Stomach smooth muscle (tissue), 2 donors: ENCODE measurements at regions not wholly inside any gene's neighbourhood (a gene's known extent, or its start where the extent isn't known, plus 50 kb on each side); places are given as distances from the start of the nearest gene placed in this dataset.

ENCODE experiments used
- H3K27ac ChIP-seq: one replicate; pipeline ENCODE4 v1.7.0; 2013; ENCODE audit warnings: mild to moderate bottlenecking, low read length, inconsistent platforms
- H3K27me3 ChIP-seq, 2 donors: one replicate each; pipeline ENCODE4 v1.7.0; 2013; ENCODE audit warnings: low read length in 2 of 2; ENCODE audit not compliant: insufficient read depth in 2 of 2, control insufficient read depth in 1 of 2
- H3K36me3 ChIP-seq, 2 donors: one replicate each; pipeline ENCODE4 v1.7.0; 2013; ENCODE audit warnings: low read length in 2 of 2; ENCODE audit not compliant: control insufficient read depth in 2 of 2, insufficient read depth in 2 of 2
- H3K4me1 ChIP-seq: one replicate; pipeline ENCODE4 v1.7.0; 2013; ENCODE audit warnings: low read length; ENCODE audit not compliant: control insufficient read depth, insufficient read depth
- H3K4me3 ChIP-seq, 2 donors: one replicate each; pipeline ENCODE4 v1.7.0; 2013; ENCODE audit warnings: low read length in 2 of 2
- H3K9ac ChIP-seq, 2 donors: one replicate each; pipeline ENCODE4 v1.7.0; 2013; ENCODE audit warnings: low read length in 2 of 2, mild to moderate bottlenecking in 1 of 2
- H3K9me3 ChIP-seq, 2 donors: one replicate each; pipeline ENCODE4 v1.7.0; 2013; ENCODE audit warnings: low read length in 2 of 2; ENCODE audit not compliant: control insufficient read depth in 2 of 2
- donor health status: healthy.
- donor health status: Pancreatic carcinoma.

- H3K27me3 ChIP-seq: no peaks in the 10 kb centered on the region
- no peak overlapping the region for H3K27ac ChIP-seq
- H3K9me3 ChIP-seq: no peaks in the 10 kb centered on the region
- no peaks in the 10 kb centered on the region for H3K36me3 ChIP-seq
- no peaks in the 10 kb centered on the region for H3K4me1 ChIP-seq
- no peak overlapping the region for H3K4me3 ChIP-seq
- no peak overlapping the region for H3K9ac ChIP-seq
These were observed 904.9 kb downstream of the CENPC start for GRCh38 chr4:66640233-66640990.

GRCh38 chr4:66639361-66639760 lies 905.9 kb downstream of the CENPC start:
- no peak overlapping the region for H3K4me3 ChIP-seq
- no peak overlapping the region for H3K27ac ChIP-seq
- no peaks in the 10 kb centered on the region for H3K9me3 ChIP-seq
- H3K36me3 ChIP-seq: no peaks in the 10 kb centered on the region
- no peaks in the 10 kb centered on the region for H3K4me1 ChIP-seq
- no peaks in the 10 kb centered on the region for H3K27me3 ChIP-seq
- H3K9ac ChIP-seq: no peak overlapping the region

- Histone ChIP-seq H3K9ac (no peak overlapping the region), H3K36me3 (no peaks in the 10 kb centered on the region), H3K4me1 (no peaks in the 10 kb centered on the region), H3K27me3 (no peaks in the 10 kb centered on the region), H3K9me3 (no peaks in the 10 kb centered on the region), H3K27ac (no peak overlapping the region), H3K4me3 (no peak overlapping the region)
These were observed 909.0 kb downstream of the CENPC start for GRCh38 chr4:66636349-66636748.

GRCh38 chr4:66633477-66633876 lies 911.8 kb downstream of the CENPC start:
- Histone ChIP-seq H3K36me3 (no peaks in the 10 kb centered on the region), H3K27ac (no peak overlapping the region), H3K9ac (no peak overlapping the region), H3K4me3 (no peak overlapping the region), H3K9me3 (no peaks in the 10 kb centered on the region), H3K27me3 (no peaks in the 10 kb centered on the region), H3K4me1 (no peaks in the 10 kb centered on the region)

- Histone ChIP-seq H3K4me3 (no peak overlapping the region), H3K4me1 (no peaks in the 10 kb centered on the region), H3K9me3 (no peaks in the 10 kb centered on the region), H3K9ac (no peak overlapping the region), H3K36me3 (no peaks in the 10 kb centered on the region), H3K27me3 (no peaks in the 10 kb centered on the region), H3K27ac (no peak overlapping the region)
These were observed 915.4 kb downstream of the CENPC start for GRCh38 chr4:66629927-66630326.

GRCh38 chr4:66628146-66628545 lies 917.2 kb downstream of the CENPC start:
- H3K9ac ChIP-seq: no peak overlapping the region
- H3K27me3 ChIP-seq: no peaks in the 10 kb centered on the region
- H3K36me3 ChIP-seq: no peaks in the 10 kb centered on the region
- H3K4me1 ChIP-seq: no peaks in the 10 kb centered on the region
- no peak overlapping the region for H3K27ac ChIP-seq
- no peaks in the 10 kb centered on the region for H3K9me3 ChIP-seq
- no peak overlapping the region for H3K4me3 ChIP-seq

- no peaks in the 10 kb centered on the region for H3K4me1 ChIP-seq
- H3K4me3 ChIP-seq: no peak overlapping the region
- H3K9me3 ChIP-seq: peaks cover 0 to 1% of the 10 kb centered on the region in 2 donors
- no peaks in the 10 kb centered on the region for H3K36me3 ChIP-seq
- H3K9ac ChIP-seq: no peak overlapping the region
- H3K27ac ChIP-seq: no peak overlapping the region
- H3K27me3 ChIP-seq: no peaks in the 10 kb centered on the region
These were observed 919.8 kb downstream of the CENPC start for GRCh38 chr4:66625480-66625879.

- Histone ChIP-seq H3K4me1 (no peaks in the 10 kb centered on the region), H3K27ac (no peak overlapping the region), H3K9ac (no peak overlapping the region), H3K27me3 (no peaks in the 10 kb centered on the region), H3K4me3 (no peak overlapping the region), H3K36me3 (no peaks in the 10 kb centered on the region), H3K9me3 (peaks cover 0 to 5% of the 10 kb centered on the region in 2 donors)
These were observed 931.7 kb downstream of the CENPC start for GRCh38 chr4:66613591-66613990.

GRCh38 chr4:66609014-66609413 lies 936.3 kb downstream of the CENPC start:
- Histone ChIP-seq H3K9ac (no peak overlapping the region), H3K27ac (no peak overlapping the region), H3K4me1 (no peaks in the 10 kb centered on the region), H3K27me3 (no peaks in the 10 kb centered on the region), H3K9me3 (no peaks in the 10 kb centered on the region), H3K36me3 (no peaks in the 10 kb centered on the region), H3K4me3 (no peak overlapping the region)

GRCh38 chr4:66606908-66607307 lies 936.6 kb upstream of the EPHA5 start:
- Histone ChIP-seq H3K4me3 (no peak overlapping the region), H3K36me3 (no peaks in the 10 kb centered on the region), H3K27ac (no peak overlapping the region), H3K9me3 (no peaks in the 10 kb centered on the region), H3K27me3 (no peaks in the 10 kb centered on the region), H3K9ac (no peak overlapping the region), H3K4me1 (no peaks in the 10 kb centered on the region)

GRCh38 chr4:66606215-66606614 lies 935.9 kb upstream of the EPHA5 start:
- Histone ChIP-seq H3K4me3 (no peak overlapping the region), H3K4me1 (no peaks in the 10 kb centered on the region), H3K27ac (no peak overlapping the region), H3K27me3 (no peaks in the 10 kb centered on the region), H3K9ac (no peak overlapping the region), H3K9me3 (no peaks in the 10 kb centered on the region), H3K36me3 (no peaks in the 10 kb centered on the region)
